Gastrocnemius medialis (tissue), 4 donors: ENCODE measurements at regions not wholly inside any gene's neighbourhood (a gene's known extent, or its start where the extent isn't known, plus 50 kb on each side); places are given as distances from the start of the nearest gene placed in this dataset.

ENCODE experiments used
- CTCF ChIP-seq, 5 experiments: fragments of 450-650 bp in 3 of 5; fragments of 200-600 bp in 2 of 5; sonication (generic) in 2 of 5; IDR thresholded peaks in 4 of 5; conservative IDR thresholded peaks in 1 of 5; 1 replicate in 4 of 5; 2 replicates in 1 of 5; pipeline ENCODE4 v1.5.1; 2016 to 2019; ENCODE audit warnings: antibody characterized with exemption in 5 of 5, mild to moderate bottlenecking in 3 of 5, moderate library complexity in 3 of 5
- POLR2A ChIP-seq, 2 donors: fragments of 450-650 bp; IDR thresholded peaks; one replicate each; pipeline ENCODE4 v1.6.1; 2017; ENCODE audit warnings: antibody characterized with exemption in 2 of 2, mild to moderate bottlenecking in 2 of 2, moderate library complexity in 2 of 2

- no peak for TF ChIP-seq CTCF (IDR thresholded peaks at IDR 0.05 in 4 of 5, conservative IDR thresholded peaks at IDR 0.05 in 1 of 5)
- no peak for TF ChIP-seq POLR2A (IDR thresholded peaks at IDR 0.05)
These were observed 73.8 kb downstream of the DYRK2 start for GRCh38 chr12:67722296-67722695.
